C4-2B (cell line): ENCODE measurements at regions not wholly inside any gene's neighbourhood (a gene's known extent, or its start where the extent isn't known, plus 50 kb on each side); places are given as distances from the start of the nearest gene placed in this dataset.

ENCODE experiments used
- CTCF ChIP-seq: fragments of 450-650 bp; conservative IDR thresholded peaks from 2 replicates; pipeline ENCODE4 v1.5.1; 2017; ENCODE audit warnings: mild to moderate bottlenecking
- ZFX ChIP-seq: fragments of 450-650 bp; IDR thresholded peaks from 2 replicates; pipeline ENCODE4 v1.6.1; 2017

- TF ChIP-seq CTCF (no peak), ZFX (no peak)
Observed at GRCh38 chr10:108789919-108790318, 1133.4 kb downstream of the XPNPEP1 start.
